Inflammatory macrophage (primary cell): ENCODE measurements at regions not wholly inside any gene's neighbourhood (a gene's known extent, or its start where the extent isn't known, plus 50 kb on each side); places are given as distances from the start of the nearest gene placed in this dataset.
"Not testable (repeated sequence)": the region's sequence is repeated elsewhere in the genome, so short reads cannot be mapped to it uniquely, and the experiment has no call there.

Source experiments
- DNase-seq, 2 donors: peaks; one replicate each; pipeline ENCODE4 v3.0.0-alpha.2; 2020 to 2022

- DNase-seq = no peak
Observed at GRCh38 chrX:120752431-120753082, 122.7 kb upstream of the C1GALT1C1 start.

- DNase-seq = no peak
Observed at GRCh38 chrX:120751683-120752082, 121.8 kb upstream of the C1GALT1C1 start.

- DNase-seq = no peak
Observed at GRCh38 chrX:120750381-120750780, 120.5 kb upstream of the C1GALT1C1 start.

GRCh38 chrX:120749141-120749846 lies 119.4 kb upstream of the C1GALT1C1 start:
- DNase-seq = no peak

- DNase-seq = no peak
Observed at GRCh38 chrX:120746153-120746552, 116.3 kb upstream of the C1GALT1C1 start.

- no peak for DNase-seq
Observed at GRCh38 chrX:120742946-120743665, 113.3 kb upstream of the C1GALT1C1 start.

GRCh38 chrX:120741452-120741851 lies 111.6 kb upstream of the C1GALT1C1 start:
- no peak for DNase-seq

- DNase-seq = no peak
Observed at GRCh38 chrX:120740072-120740471, 110.2 kb upstream of the C1GALT1C1 start.

- DNase-seq = no peak
Observed at GRCh38 chrX:120739300-120739699, 109.4 kb upstream of the C1GALT1C1 start.

GRCh38 chrX:120736989-120737388 lies 107.1 kb upstream of the C1GALT1C1 start:
- DNase-seq = no peak

- DNase-seq = no peak
Observed at GRCh38 chrX:120735966-120736365, 106.1 kb upstream of the C1GALT1C1 start.

GRCh38 chrX:120732879-120733278 lies 103.0 kb upstream of the C1GALT1C1 start:
- DNase-seq = no peak

- no peak for DNase-seq
Observed at GRCh38 chrX:120732461-120732860, 102.6 kb upstream of the C1GALT1C1 start.

GRCh38 chrX:120731386-120731785 lies 101.5 kb upstream of the C1GALT1C1 start:
- DNase-seq = no peak

- not testable (repeated sequence) for DNase-seq
Observed at GRCh38 chrX:120729506-120730255, 99.8 kb upstream of the C1GALT1C1 start.

GRCh38 chrX:120727911-120728310 lies 98.1 kb upstream of the C1GALT1C1 start:
- DNase-seq = no peak

- no peak for DNase-seq
Observed at GRCh38 chrX:120727452-120727851, 97.6 kb upstream of the C1GALT1C1 start.

- DNase-seq = no peak
Observed at GRCh38 chrX:120726294-120726693, 96.4 kb upstream of the C1GALT1C1 start.

GRCh38 chrX:120725874-120726273 lies 96.0 kb upstream of the C1GALT1C1 start:
- no peak for DNase-seq

GRCh38 chrX:120719622-120720021 lies 89.8 kb upstream of the C1GALT1C1 start:
- no peak for DNase-seq

GRCh38 chrX:120718969-120719368 lies 89.1 kb upstream of the C1GALT1C1 start:
- no peak for DNase-seq

GRCh38 chrX:120702337-120702736 lies 72.5 kb upstream of the C1GALT1C1 start:
- not testable (repeated sequence) for DNase-seq

GRCh38 chrX:120697053-120697452 lies 67.2 kb upstream of the C1GALT1C1 start:
- no peak for DNase-seq
